Mesenchymal stem cell (in vitro differentiated cells and primary cell): ENCODE measurements at regions not wholly inside any gene's neighbourhood (a gene's known extent, or its start where the extent isn't known, plus 50 kb on each side); places are given as distances from the start of the nearest gene placed in this dataset.
A peak's percentile ranks its signal among the peaks of the same experiment; 100 is the strongest.

Source experiments
- DNase-seq: peaks from one replicate; pipeline ENCODE4 v3.0.0-alpha.2; 2013
- H2AFZ ChIP-seq: one replicate; pipeline ENCODE4 v1.6.1; 2013; ENCODE audit warnings: low read depth, mild to moderate bottlenecking, control low read depth, inconsistent platforms, low read length, moderate library complexity
- H2AK5ac ChIP-seq: 2 replicates; pipeline ENCODE4 v1.6.1; 2013; ENCODE audit warnings: low read length, moderate library complexity, mild to moderate bottlenecking, inconsistent platforms; ENCODE audit not compliant: severe bottlenecking
- H2BK120ac ChIP-seq: one replicate; pipeline ENCODE4 v1.6.1; 2013; ENCODE audit warnings: low read depth, mild to moderate bottlenecking, inconsistent platforms, low read length, moderate library complexity
- H2BK12ac ChIP-seq, 2 experiments: one replicate each; pipeline ENCODE4 v1.6.1; 2013; ENCODE audit warnings: inconsistent platforms in 2 of 2, low read length in 2 of 2, mild to moderate bottlenecking in 2 of 2, moderate library complexity in 2 of 2, control low read depth in 1 of 2
- H2BK15ac ChIP-seq: one replicate; pipeline ENCODE4 v1.6.1; 2013; ENCODE audit warnings: mild to moderate bottlenecking, low read depth, inconsistent platforms; ENCODE audit not compliant: poor library complexity, severe bottlenecking
- H2BK5ac ChIP-seq: 2 replicates; pipeline ENCODE4 v1.6.1; 2013; ENCODE audit warnings: low read depth, mild to moderate bottlenecking, low read length, control low read depth, inconsistent platforms; ENCODE audit not compliant: poor library complexity, severe bottlenecking
- H3K14ac ChIP-seq, 2 experiments: one replicate each; pipeline ENCODE4 v1.6.1; 2013; ENCODE audit warnings: inconsistent platforms in 2 of 2, low read length in 2 of 2, control low read depth in 1 of 2, mild to moderate bottlenecking in 1 of 2, moderate library complexity in 1 of 2
- H3K18ac ChIP-seq, 2 experiments: one replicate each; pipeline ENCODE4 v1.6.1; 2013; ENCODE audit warnings: inconsistent platforms in 2 of 2, low read length in 2 of 2, control low read depth in 1 of 2, low read depth in 1 of 2, mild to moderate bottlenecking in 1 of 2
- H3K23ac ChIP-seq, 2 experiments: one replicate each; pipeline ENCODE4 v1.6.1; 2013; ENCODE audit warnings: inconsistent platforms in 2 of 2, low read length in 2 of 2, mild to moderate bottlenecking in 2 of 2, moderate library complexity in 2 of 2, control low read depth in 1 of 2
- H3K27ac ChIP-seq: 2 replicates; pipeline ENCODE4 v1.5.1; 2013; ENCODE audit warnings: mild to moderate bottlenecking, moderate library complexity, low read length, control low read depth, inconsistent platforms; ENCODE audit not compliant: poor library complexity, severe bottlenecking
- H3K27me3 ChIP-seq, 2 experiments: 2 replicates each; pipeline versions ENCODE4 v1.6.1 to v1.7.0; 2013; ENCODE audit warnings: low read length in 2 of 2, mild to moderate bottlenecking in 2 of 2, moderate library complexity in 2 of 2, control low read depth in 1 of 2, inconsistent platforms in 1 of 2; ENCODE audit not compliant: control insufficient read depth in 1 of 2, insufficient read depth in 1 of 2
- H3K36me3 ChIP-seq, 2 experiments: 2 replicates each; pipeline versions ENCODE4 v1.6.1 to v1.7.0; 2013; ENCODE audit warnings: low read length in 2 of 2, control low read depth in 1 of 2, inconsistent platforms in 1 of 2, low read depth in 1 of 2, mild to moderate bottlenecking in 1 of 2; ENCODE audit not compliant: insufficient read depth in 2 of 2, control insufficient read depth in 1 of 2
- H3K4ac ChIP-seq, 2 experiments: one replicate each; pipeline ENCODE4 v1.6.1; 2013; ENCODE audit warnings: inconsistent platforms in 2 of 2, low read length in 2 of 2, mild to moderate bottlenecking in 2 of 2, moderate library complexity in 2 of 2, control low read depth in 1 of 2, low read depth in 1 of 2
- H3K4me1 ChIP-seq: 2 replicates; pipeline ENCODE4 v1.6.1; 2013; ENCODE audit warnings: low read depth, low read length, control low read depth; ENCODE audit not compliant: control insufficient read depth, insufficient read depth
- H3K4me2 ChIP-seq: 2 replicates; pipeline ENCODE4 v1.6.1; 2013; ENCODE audit warnings: low read length, mild to moderate bottlenecking, inconsistent platforms; ENCODE audit not compliant: poor library complexity, severe bottlenecking
- H3K4me3 ChIP-seq, 2 experiments: 2 replicates each; pipeline versions ENCODE4 v1.5.1 to v1.7.0; 2013; ENCODE audit warnings: low read length in 2 of 2, mild to moderate bottlenecking in 2 of 2, control low read depth in 1 of 2, low read depth in 1 of 2; ENCODE audit not compliant: insufficient read depth in 1 of 2
- H3K79me1 ChIP-seq: replicated peaks from 2 replicates; pipeline ENCODE4 v1.6.1; 2013; ENCODE audit warnings: mild to moderate bottlenecking, control low read depth, low read length, inconsistent platforms; ENCODE audit not compliant: poor library complexity, severe bottlenecking
- H3K9ac ChIP-seq: 2 replicates; pipeline ENCODE4 v1.7.0; 2013; ENCODE audit warnings: mild to moderate bottlenecking, low read length, moderate library complexity
- H3K9me3 ChIP-seq: 2 replicates; pipeline ENCODE4 v1.7.0; 2013; ENCODE audit warnings: mild to moderate bottlenecking, low read length; ENCODE audit not compliant: control insufficient read depth
- H4K8ac ChIP-seq: one replicate; pipeline ENCODE4 v1.6.1; 2013; ENCODE audit warnings: inconsistent platforms, mild to moderate bottlenecking, low read length, moderate library complexity
- H4K91ac ChIP-seq: one replicate; pipeline ENCODE4 v1.6.1; 2013; ENCODE audit warnings: mild to moderate bottlenecking, low read length, inconsistent platforms
- WGBS: methylation state at CpG from one replicate; pipeline ENCODE4 v1.1.7; 2013; ENCODE audit warnings: mixed read lengths; 5-methylcytosine and 5-hydroxymethylcytosine counted together

- no peak overlapping the region for H3K9ac ChIP-seq
- peaks cover 2% of the 10 kb centered on the region for H3K79me1 ChIP-seq
- no peak for DNase-seq
- H2AK5ac ChIP-seq: peak overlapping the region; percentile 86
- H2BK15ac ChIP-seq: no peak overlapping the region
- H3K36me3 ChIP-seq: no peaks in the 10 kb centered on the region
- H3K4ac ChIP-seq: peak overlapping the region; percentile 1 to 81
- no peaks in the 10 kb centered on the region for H3K9me3 ChIP-seq
- H2BK5ac ChIP-seq: no peak overlapping the region
- no peak overlapping the region for H3K4me2 ChIP-seq
- no peak overlapping the region for H2BK120ac ChIP-seq
- H3K4me1 ChIP-seq: peaks cover 7% of the 10 kb centered on the region
- H3K23ac ChIP-seq: no peak overlapping the region
- no peak overlapping the region for H2AFZ ChIP-seq
- H3K14ac ChIP-seq: no peak overlapping the region
- H2BK12ac ChIP-seq: peak overlapping the region; percentile 80 to 93
- no peaks in the 10 kb centered on the region for H3K27me3 ChIP-seq
- peak overlapping the region in 1 of 2 experiments; percentile 39 for H3K4me3 ChIP-seq
- H4K8ac ChIP-seq: no peak overlapping the region
- peak overlapping the region; percentile 89 for H4K91ac ChIP-seq
- 92% methylated on average over 2 of the region's 2 CpGs for WGBS
- peak overlapping the region; percentile 78 for H3K27ac ChIP-seq
- H3K18ac ChIP-seq: peak overlapping the region; percentile 56 to 74
Observed at GRCh38 chr4:128358913-128359279, 71.3 kb upstream of the PGRMC2 start.

- no peak overlapping the region for H2BK15ac ChIP-seq
- no peak overlapping the region for H3K23ac ChIP-seq
- H2BK5ac ChIP-seq: no peak overlapping the region
- no peak overlapping the region for H2AFZ ChIP-seq
- no peak overlapping the region for H3K4me2 ChIP-seq
- H3K4me1 ChIP-seq: peaks cover 7% of the 10 kb centered on the region
- H4K8ac ChIP-seq: no peak overlapping the region
- H3K9ac ChIP-seq: no peak overlapping the region
- H3K4ac ChIP-seq: peak overlapping the region; percentile 1 to 81
- H2BK12ac ChIP-seq: peak overlapping the region; percentile 80 to 93
- peak overlapping the region; percentile 56 to 74 for H3K18ac ChIP-seq
- H3K4me3 ChIP-seq: peak overlapping the region in 1 of 2 experiments; percentile 39
- peaks cover 2% of the 10 kb centered on the region for H3K79me1 ChIP-seq
- no peak overlapping the region for H2BK120ac ChIP-seq
- peak; percentile 75 for DNase-seq
- peak overlapping the region; percentile 89 for H4K91ac ChIP-seq
- no peak overlapping the region for H3K14ac ChIP-seq
- H2AK5ac ChIP-seq: peak overlapping the region; percentile 86
- 68% methylated on average over 7 of the region's 7 CpGs for WGBS
- peak overlapping the region; percentile 78 for H3K27ac ChIP-seq
- no peaks in the 10 kb centered on the region for H3K27me3 ChIP-seq
- H3K9me3 ChIP-seq: no peaks in the 10 kb centered on the region
- H3K36me3 ChIP-seq: no peaks in the 10 kb centered on the region
Observed at GRCh38 chr4:128358231-128358912, 70.8 kb upstream of the PGRMC2 start.

- Histone ChIP-seq H2BK5ac (no peak overlapping the region), H2BK12ac (peak overlapping the region; percentile 59 to 98), H3K79me1 (peaks cover 2% of the 10 kb centered on the region), H4K91ac (peak overlapping the region; percentile 44), H3K27ac (no peak overlapping the region), H2BK15ac (peak overlapping the region; percentile 84), H2AFZ (no peak overlapping the region), H3K23ac (no peak overlapping the region), H4K8ac (no peak overlapping the region), H3K4me1 (peaks cover 7% of the 10 kb centered on the region), H3K4ac (peak overlapping the region in 1 of 2 experiments; percentile 19), H3K4me2 (no peak overlapping the region), H3K36me3 (no peaks in the 10 kb centered on the region), H3K27me3 (no peaks in the 10 kb centered on the region), H2AK5ac (peak overlapping the region; percentile 97), H2BK120ac (no peak overlapping the region), H3K18ac (peak overlapping the region; percentile 35 to 67), H3K4me3 (no peak overlapping the region), H3K14ac (peak overlapping the region in 1 of 2 experiments; percentile 74), H3K9ac (peak overlapping the region; percentile 13), H3K9me3 (no peaks in the 10 kb centered on the region)
- 90% methylated on average over 2 of the region's 2 CpGs for WGBS
- no peak for DNase-seq
Observed at GRCh38 chr4:128357286-128357685, 69.7 kb upstream of the PGRMC2 start.

GRCh38 chr4:128355305-128355704 lies 67.7 kb upstream of the PGRMC2 start:
- H2BK120ac ChIP-seq: peak overlapping the region; percentile 3
- no peak overlapping the region for H3K4me3 ChIP-seq
- peaks cover 4% of the 10 kb centered on the region for H3K79me1 ChIP-seq
- WGBS: 73% methylated on average over 3 of the region's 4 CpGs
- H3K4ac ChIP-seq: peak overlapping the region; percentile 10 to 90
- DNase-seq: peak; percentile 49
- H3K4me1 ChIP-seq: peaks cover 10% of the 10 kb centered on the region
- peak overlapping the region; percentile 53 for H4K91ac ChIP-seq
- H3K18ac ChIP-seq: peak overlapping the region; percentile 47 to 70
- no peak overlapping the region for H3K4me2 ChIP-seq
- H2BK15ac ChIP-seq: no peak overlapping the region
- no peak overlapping the region for H3K9ac ChIP-seq
- H4K8ac ChIP-seq: no peak overlapping the region
- H2BK5ac ChIP-seq: peak overlapping the region; percentile 94
- peak overlapping the region; percentile 99 for H3K27ac ChIP-seq
- no peak overlapping the region for H3K23ac ChIP-seq
- H3K14ac ChIP-seq: no peak overlapping the region
- no peak overlapping the region for H2AFZ ChIP-seq
- peak overlapping the region; percentile 75 for H2AK5ac ChIP-seq
- no peaks in the 10 kb centered on the region for H3K9me3 ChIP-seq
- peak overlapping the region; percentile 22 to 100 for H2BK12ac ChIP-seq
- H3K36me3 ChIP-seq: peaks cover 0 to 4% of the 10 kb centered on the region in 2 experiments
- no peaks in the 10 kb centered on the region for H3K27me3 ChIP-seq
